ENCODE measurements at regions not wholly inside any gene's neighbourhood (a gene's known extent, or its start where the extent isn't known, plus 50 kb on each side); places are given as distances from the start of the nearest gene placed in this dataset.

DNA sequence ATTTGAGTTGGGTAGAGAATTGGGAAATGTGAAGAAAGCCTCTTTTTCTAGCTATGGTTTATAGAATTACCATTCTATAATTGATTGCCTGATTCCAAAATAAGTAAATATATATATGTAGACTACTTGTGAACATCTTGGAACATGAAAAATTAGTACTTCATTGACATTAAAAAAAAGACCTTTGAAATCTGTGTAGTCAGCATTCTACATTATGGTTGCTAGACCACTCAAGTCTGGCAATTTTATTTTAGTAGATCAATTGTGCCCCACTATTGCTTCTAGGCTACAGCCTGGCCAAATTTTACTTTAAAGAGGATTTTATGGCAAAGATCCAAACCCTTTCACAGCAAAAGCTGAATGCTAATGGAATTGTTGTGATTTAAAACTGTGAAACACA, 279.8 kb downstream of the IKZF2 start:
- no peak for DNase-seq (ENCODE audit: extremely low read depth, low read depth)
- TF ChIP-seq, protein P1, sequence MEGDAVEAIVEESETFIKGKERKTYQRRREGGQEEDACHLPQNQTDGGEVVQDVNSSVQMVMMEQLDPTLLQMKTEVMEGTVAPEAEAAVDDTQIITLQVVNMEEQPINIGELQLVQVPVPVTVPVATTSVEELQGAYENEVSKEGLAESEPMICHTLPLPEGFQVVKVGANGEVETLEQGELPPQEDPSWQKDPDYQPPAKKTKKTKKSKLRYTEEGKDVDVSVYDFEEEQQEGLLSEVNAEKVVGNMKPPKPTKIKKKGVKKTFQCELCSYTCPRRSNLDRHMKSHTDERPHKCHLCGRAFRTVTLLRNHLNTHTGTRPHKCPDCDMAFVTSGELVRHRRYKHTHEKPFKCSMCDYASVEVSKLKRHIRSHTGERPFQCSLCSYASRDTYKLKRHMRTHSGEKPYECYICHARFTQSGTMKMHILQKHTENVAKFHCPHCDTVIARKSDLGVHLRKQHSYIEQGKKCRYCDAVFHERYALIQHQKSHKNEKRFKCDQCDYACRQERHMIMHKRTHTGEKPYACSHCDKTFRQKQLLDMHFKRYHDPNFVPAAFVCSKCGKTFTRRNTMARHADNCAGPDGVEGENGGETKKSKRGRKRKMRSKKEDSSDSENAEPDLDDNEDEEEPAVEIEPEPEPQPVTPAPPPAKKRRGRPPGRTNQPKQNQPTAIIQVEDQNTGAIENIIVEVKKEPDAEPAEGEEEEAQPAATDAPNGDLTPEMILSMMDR (IDR thresholded peaks at IDR 0.05; ENCODE audit: low read depth, low read length), result no peak

DNA sequence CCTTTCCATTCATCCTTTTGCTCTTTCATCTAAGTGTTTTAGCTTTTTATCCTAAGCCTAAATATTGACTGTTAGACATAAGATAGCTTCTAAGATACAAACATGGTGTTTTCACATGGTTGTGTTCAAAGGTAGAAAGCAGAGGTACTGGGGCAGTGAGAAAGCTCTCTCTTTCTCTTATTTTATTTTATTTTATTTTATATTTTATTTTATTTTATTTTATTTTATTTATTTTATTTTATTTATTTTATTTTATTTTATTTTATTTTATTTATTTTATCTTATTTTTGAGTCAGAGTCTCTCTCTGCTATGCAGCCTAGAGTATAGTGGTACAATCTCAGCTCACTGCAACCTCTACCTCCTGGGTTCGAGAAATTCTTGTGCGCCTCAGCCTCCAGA, 287.2 kb downstream of the IKZF2 start:
- TF ChIP-seq, protein P1 (IDR thresholded peaks at IDR 0.05; ENCODE audit: low read depth, low read length), result no peak
- no peak for DNase-seq (ENCODE audit: extremely low read depth, low read depth)

DNA sequence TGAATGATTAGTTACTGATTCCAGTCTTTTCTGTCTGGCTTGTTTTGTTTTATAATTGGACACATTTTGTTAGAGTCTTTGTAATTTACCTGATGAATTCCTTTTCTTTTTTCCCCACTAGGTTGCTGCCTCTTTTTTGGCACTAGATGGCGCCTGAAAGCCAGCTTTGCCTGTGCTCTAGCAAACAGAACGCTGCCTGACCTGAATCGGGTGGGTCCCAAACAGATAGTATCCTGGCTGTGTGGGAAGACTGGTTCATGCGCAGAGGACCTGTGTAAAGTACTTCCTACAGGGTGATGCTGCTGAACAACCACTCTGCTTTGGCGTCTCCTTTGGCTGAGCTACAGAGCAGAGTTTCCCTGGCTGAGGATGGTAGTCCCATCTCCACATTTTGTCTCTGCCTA, 288.2 kb downstream of the IKZF2 start:
- no peak for DNase-seq (ENCODE audit: extremely low read depth, low read depth)
- TF ChIP-seq, protein P1 (IDR thresholded peaks at IDR 0.05; ENCODE audit: low read depth, low read length), result peak; percentile 26

DNA sequence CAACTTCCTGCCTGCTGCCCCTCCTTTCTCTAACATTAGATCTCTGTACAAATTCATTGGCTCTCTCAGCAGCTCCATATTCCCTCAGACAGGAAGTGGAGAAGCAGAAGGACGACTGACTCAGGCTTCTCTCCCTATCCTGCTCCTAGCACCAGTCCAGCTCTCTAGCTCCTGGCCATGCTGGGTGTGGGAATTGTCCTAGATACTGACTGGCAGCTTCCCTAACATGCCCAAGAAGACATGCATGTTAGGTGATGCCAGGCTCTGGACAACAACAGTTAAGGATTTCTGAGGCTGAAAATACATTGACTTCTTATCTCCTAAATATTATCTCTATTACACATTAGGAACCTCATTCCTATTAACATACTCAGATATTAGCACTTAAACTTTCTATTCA, 292.9 kb downstream of the IKZF2 start:
- TF ChIP-seq, protein P1 (IDR thresholded peaks at IDR 0.05; ENCODE audit: low read depth, low read length), result no peak
- no peak for DNase-seq (ENCODE audit: extremely low read depth, low read depth)

DNA sequence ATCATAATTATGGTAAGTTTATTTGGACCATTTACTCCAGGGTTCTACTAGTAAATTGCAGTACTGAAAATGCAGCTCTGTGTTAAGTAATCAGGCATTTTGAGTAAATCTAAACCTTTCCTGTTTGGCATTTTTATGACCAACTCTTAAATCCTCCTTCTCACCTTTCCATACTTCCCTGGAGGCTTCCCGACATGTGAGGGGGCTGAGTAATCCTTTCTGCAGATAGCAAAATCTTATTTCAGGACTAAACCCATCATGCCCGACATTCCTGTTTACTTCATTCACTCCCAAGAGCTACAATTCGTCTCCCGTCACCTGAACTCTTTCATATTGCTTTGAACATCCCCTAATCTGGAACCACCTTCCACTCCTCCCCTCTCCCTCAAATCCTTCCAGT, 296.6 kb downstream of the IKZF2 start:
- TF ChIP-seq, protein P1 (IDR thresholded peaks at IDR 0.05; ENCODE audit: low read depth, low read length), result no peak
- DNase-seq (ENCODE audit: extremely low read depth, low read depth), result no peak

DNA sequence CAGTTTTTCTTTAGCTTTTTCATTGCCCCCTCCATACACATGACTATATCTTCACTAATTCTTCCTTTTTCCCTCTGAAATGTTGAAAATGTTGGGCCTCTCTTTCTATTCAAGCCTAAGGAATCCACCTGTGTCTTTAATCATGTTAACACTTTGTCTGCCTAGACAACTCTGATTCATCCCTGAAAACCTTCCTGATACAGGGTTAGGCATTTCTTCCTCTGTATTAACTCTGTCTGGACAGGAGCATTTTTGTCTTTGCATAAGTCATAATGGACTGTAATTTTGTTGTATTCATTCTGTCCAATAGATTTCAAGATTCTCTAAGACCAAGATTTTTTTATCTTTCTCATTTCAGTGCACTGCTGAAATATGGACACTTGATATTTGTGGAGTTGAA, 297.3 kb downstream of the IKZF2 start:
- no peak for DNase-seq (ENCODE audit: extremely low read depth, low read depth)
- TF ChIP-seq, protein P1 (IDR thresholded peaks at IDR 0.05; ENCODE audit: low read depth, low read length), result no peak

DNA sequence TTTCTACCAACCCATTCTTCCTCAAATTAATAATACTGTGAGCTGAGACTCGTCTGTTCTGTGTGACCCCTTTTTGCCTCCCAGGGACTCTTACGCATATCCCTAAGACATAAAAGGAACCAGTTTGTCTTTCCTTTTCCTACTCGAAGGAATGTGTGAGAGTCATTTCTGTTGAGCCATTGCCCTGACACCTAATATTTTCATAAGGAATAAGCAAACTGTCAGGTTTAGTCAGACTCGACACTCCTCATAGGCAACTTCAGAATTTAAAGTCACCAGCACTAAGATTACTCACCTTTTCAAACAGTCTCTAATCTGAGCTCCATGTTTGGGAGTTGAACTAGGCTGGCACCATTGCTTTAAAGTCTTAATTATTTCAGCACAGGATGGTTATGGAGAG, 305.5 kb downstream of the IKZF2 start:
- no peak for DNase-seq (ENCODE audit: extremely low read depth, low read depth)
- TF ChIP-seq, protein P1 (IDR thresholded peaks at IDR 0.05; ENCODE audit: low read depth, low read length), result no peak
